H4 (cell line): ENCODE measurements at regions not wholly inside any gene's neighbourhood (a gene's known extent, or its start where the extent isn't known, plus 50 kb on each side); places are given as distances from the start of the nearest gene placed in this dataset.
A peak's percentile ranks its signal among the peaks of the same experiment; 100 is the strongest.

Experiments used
- DNase-seq: peaks from one replicate; pipeline ENCODE4 v3.0.0-alpha.2; 2015; ENCODE audit warnings: low spot score

GRCh38 chr4:111595456-111595855, 549.8 kb upstream of the FAM241A start:
- no peak for DNase-seq

- no peak for DNase-seq
Measured at GRCh38 chr4:111596491-111596890, 548.8 kb upstream of the FAM241A start.

GRCh38 chr4:111601671-111602070, 543.6 kb upstream of the FAM241A start:
- DNase-seq, result no peak

- peak; percentile 6 for DNase-seq
Measured at GRCh38 chr4:111602848-111603247, 542.4 kb upstream of the FAM241A start.

GRCh38 chr4:111605111-111605510, 540.1 kb upstream of the FAM241A start:
- DNase-seq, result no peak

- no peak for DNase-seq
Measured at GRCh38 chr4:111610681-111611080, 534.6 kb upstream of the FAM241A start.

GRCh38 chr4:111618908-111619307, 526.3 kb upstream of the FAM241A start:
- peak; percentile 12 for DNase-seq

GRCh38 chr4:111628437-111628836, 516.8 kb upstream of the FAM241A start:
- DNase-seq, result peak; percentile 18

GRCh38 chr4:111630705-111631104, 514.5 kb upstream of the FAM241A start:
- peak; percentile 31 for DNase-seq

- DNase-seq, result peak; percentile 27
Measured at GRCh38 chr4:111631215-111631999, 513.8 kb upstream of the FAM241A start.

GRCh38 chr4:111632641-111633151, 512.6 kb upstream of the FAM241A start:
- no peak for DNase-seq

GRCh38 chr4:111633663-111634266, 511.5 kb upstream of the FAM241A start:
- DNase-seq, result no peak

GRCh38 chr4:111635646-111636045, 509.6 kb upstream of the FAM241A start:
- no peak for DNase-seq

- DNase-seq, result no peak
Measured at GRCh38 chr4:111636961-111637585, 508.2 kb upstream of the FAM241A start.

GRCh38 chr4:111639120-111639690, 506.0 kb upstream of the FAM241A start:
- no peak for DNase-seq

GRCh38 chr4:111639876-111640275, 505.4 kb upstream of the FAM241A start:
- DNase-seq, result peak; percentile 31

GRCh38 chr4:111641813-111642579, 503.3 kb upstream of the FAM241A start:
- DNase-seq, result peak; percentile 85

GRCh38 chr4:111648056-111648455, 497.2 kb upstream of the FAM241A start:
- DNase-seq, result no peak

- DNase-seq, result peak; percentile 19
Measured at GRCh38 chr4:111649308-111649707, 495.9 kb upstream of the FAM241A start.

GRCh38 chr4:111650146-111650545, 495.1 kb upstream of the FAM241A start:
- DNase-seq, result no peak

- no peak for DNase-seq
Measured at GRCh38 chr4:111650674-111651086, 494.6 kb upstream of the FAM241A start.

- DNase-seq, result no peak
Measured at GRCh38 chr4:111652236-111652635, 493.0 kb upstream of the FAM241A start.
